Erythroblast (primary cell): ENCODE measurements at regions not wholly inside any gene's neighbourhood (a gene's known extent, or its start where the extent isn't known, plus 50 kb on each side); places are given as distances from the start of the nearest gene placed in this dataset.

Experiments used
- DNase-seq, 2 experiments: peaks; one replicate each; lab custom pipeline; 2025; lab: John Stamatoyannopoulos, UW
- GATA1 ChIP-seq: IDR thresholded peaks from 2 replicates; pipeline ENCODE4 v1.6.1; 2011; ENCODE audit warnings: low read depth, mild to moderate bottlenecking, control low read depth, low read length, moderate library complexity
- POLR2A ChIP-seq: IDR thresholded peaks from 2 replicates; pipeline ENCODE4 v1.6.1; 2011; ENCODE audit warnings: mild to moderate bottlenecking, low read length

GRCh38 chr5:67831048-67831447 is 384.5 kb upstream of the PIK3R1 start:
- TF ChIP-seq GATA1 (no peak), POLR2A (no peak)
- no peak for DNase-seq

GRCh38 chr5:67827541-67827940 is 388.0 kb upstream of the PIK3R1 start:
- DNase-seq, result no peak
- TF ChIP-seq POLR2A, result no peak
- TF ChIP-seq GATA1, result no peak

GRCh38 chr5:67824852-67825251 is 390.7 kb upstream of the PIK3R1 start:
- DNase-seq, result no peak

GRCh38 chr5:67817652-67818051 is 397.9 kb upstream of the PIK3R1 start:
- TF ChIP-seq POLR2A, result no peak
- TF ChIP-seq GATA1, result no peak
- DNase-seq, result no peak

More at GRCh38 chr5:67824852-67825251, 390.7 kb upstream of the PIK3R1 start:
- TF ChIP-seq POLR2A (no peak), GATA1 (no peak)

- peak; percentile 32 to 58 for DNase-seq
- TF ChIP-seq POLR2A, result no peak
- no peak for TF ChIP-seq GATA1
Measured at GRCh38 chr5:67816456-67816855, 399.1 kb upstream of the PIK3R1 start.

- DNase-seq, result peak; percentile 82 to 92
- TF ChIP-seq POLR2A (peak; percentile 39), GATA1 (no peak)
Measured at GRCh38 chr5:67815455-67816391, 399.8 kb upstream of the PIK3R1 start.

GRCh38 chr5:67814569-67815311 is 400.8 kb upstream of the PIK3R1 start:
- peak in 1 of 2 experiments; percentile 47 for DNase-seq
- no peak for TF ChIP-seq GATA1
- no peak for TF ChIP-seq POLR2A

GRCh38 chr5:67813877-67814539 is 401.5 kb upstream of the PIK3R1 start:
- TF ChIP-seq POLR2A (no peak), GATA1 (no peak)
- peak; percentile 71 to 88 for DNase-seq

GRCh38 chr5:67809589-67809988 is 406.0 kb upstream of the PIK3R1 start:
- no peak for TF ChIP-seq GATA1
- TF ChIP-seq POLR2A, result no peak
- DNase-seq, result no peak

- TF ChIP-seq GATA1, result no peak
- no peak for TF ChIP-seq POLR2A
- DNase-seq, result no peak
Measured at GRCh38 chr5:67808340-67808739, 407.2 kb upstream of the PIK3R1 start.

GRCh38 chr5:67807439-67807888 is 408.1 kb upstream of the PIK3R1 start:
- no peak for DNase-seq
- TF ChIP-seq POLR2A (no peak), GATA1 (no peak)

GRCh38 chr5:67806654-67807438 is 408.7 kb upstream of the PIK3R1 start:
- peak; percentile 25 to 49 for DNase-seq
- TF ChIP-seq POLR2A (no peak), GATA1 (no peak)

- TF ChIP-seq POLR2A (no peak), GATA1 (no peak)
- no peak for DNase-seq
Measured at GRCh38 chr5:67805666-67806348, 409.7 kb upstream of the PIK3R1 start.
